Lower leg skin (tissue), 3 donors: ENCODE measurements at regions not wholly inside any gene's neighbourhood (a gene's known extent, or its start where the extent isn't known, plus 50 kb on each side); places are given as distances from the start of the nearest gene placed in this dataset.

Experiments used
- POLR2A ChIP-seq, 2 donors: fragments of 450-650 bp; IDR thresholded peaks; one replicate each; pipeline ENCODE4 v1.6.1; 2016 to 2017; ENCODE audit warnings: antibody characterized with exemption in 2 of 2, mild to moderate bottlenecking in 1 of 2, moderate library complexity in 1 of 2
- TF ChIP-seq, protein P1 (sequence below), 3 donors: fragments of 450-650 bp; IDR thresholded peaks; one replicate each; pipeline ENCODE4 v1.5.1; 2016; ENCODE audit warnings: antibody characterized with exemption in 3 of 3, mild to moderate bottlenecking in 3 of 3, moderate library complexity in 2 of 3

DNA sequence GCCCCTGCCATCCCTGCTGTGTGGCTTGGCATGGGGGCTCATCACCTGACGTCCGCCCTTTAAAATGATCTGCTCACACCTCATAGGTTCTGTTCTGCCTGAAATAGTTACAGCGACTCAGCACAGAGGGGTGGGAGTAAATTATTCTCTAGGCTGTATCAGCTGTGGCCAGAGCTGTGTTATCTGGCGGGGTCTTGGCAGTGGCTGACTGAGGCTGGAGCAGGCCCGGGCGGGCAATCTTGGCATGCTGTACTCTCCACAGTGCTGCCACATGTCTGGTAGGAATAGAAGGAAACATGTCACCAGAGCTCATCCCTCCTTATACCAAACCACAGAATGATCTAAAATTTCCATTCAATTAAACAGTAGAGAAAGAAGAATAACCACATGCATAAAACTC is 499.9 kb upstream of the LMCD1 start:
- no peak for TF ChIP-seq POLR2A (IDR thresholded peaks at IDR 0.05)
- TF ChIP-seq, protein P1, sequence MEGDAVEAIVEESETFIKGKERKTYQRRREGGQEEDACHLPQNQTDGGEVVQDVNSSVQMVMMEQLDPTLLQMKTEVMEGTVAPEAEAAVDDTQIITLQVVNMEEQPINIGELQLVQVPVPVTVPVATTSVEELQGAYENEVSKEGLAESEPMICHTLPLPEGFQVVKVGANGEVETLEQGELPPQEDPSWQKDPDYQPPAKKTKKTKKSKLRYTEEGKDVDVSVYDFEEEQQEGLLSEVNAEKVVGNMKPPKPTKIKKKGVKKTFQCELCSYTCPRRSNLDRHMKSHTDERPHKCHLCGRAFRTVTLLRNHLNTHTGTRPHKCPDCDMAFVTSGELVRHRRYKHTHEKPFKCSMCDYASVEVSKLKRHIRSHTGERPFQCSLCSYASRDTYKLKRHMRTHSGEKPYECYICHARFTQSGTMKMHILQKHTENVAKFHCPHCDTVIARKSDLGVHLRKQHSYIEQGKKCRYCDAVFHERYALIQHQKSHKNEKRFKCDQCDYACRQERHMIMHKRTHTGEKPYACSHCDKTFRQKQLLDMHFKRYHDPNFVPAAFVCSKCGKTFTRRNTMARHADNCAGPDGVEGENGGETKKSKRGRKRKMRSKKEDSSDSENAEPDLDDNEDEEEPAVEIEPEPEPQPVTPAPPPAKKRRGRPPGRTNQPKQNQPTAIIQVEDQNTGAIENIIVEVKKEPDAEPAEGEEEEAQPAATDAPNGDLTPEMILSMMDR (IDR thresholded peaks at IDR 0.05) = no peak
